Astrocyte of the cerebellum (primary cell): ENCODE measurements at regions not wholly inside any gene's neighbourhood (a gene's known extent, or its start where the extent isn't known, plus 50 kb on each side); places are given as distances from the start of the nearest gene placed in this dataset.
A peak's percentile ranks its signal among the peaks of the same experiment; 100 is the strongest.

Experiments
- DNase-seq: peaks from one replicate; pipeline ENCODE4 v3.0.0-alpha.2; 2011; ENCODE audit warnings: low read depth
- H3K4me3 ChIP-seq: 2 replicates; pipeline ENCODE4 v1.5.1; 2011; ENCODE audit warnings: mild to moderate bottlenecking, low read depth, low read length, moderate library complexity
- in situ Hi-C: cut with HindIII; loops from 2 replicates; pipeline ENCODE4 v1.10.0; 2017; ENCODE audit warnings: low sequenced_read_pairs
- TF ChIP-seq, protein P1 (sequence below): IDR thresholded peaks from 2 replicates; pipeline ENCODE4 v1.5.1; 2012; ENCODE audit warnings: low read length, low read depth, moderate library complexity, mild to moderate bottlenecking; ENCODE audit errors: missing control alignments

- no peak overlapping the region for H3K4me3 ChIP-seq
- TF ChIP-seq, protein P1, sequence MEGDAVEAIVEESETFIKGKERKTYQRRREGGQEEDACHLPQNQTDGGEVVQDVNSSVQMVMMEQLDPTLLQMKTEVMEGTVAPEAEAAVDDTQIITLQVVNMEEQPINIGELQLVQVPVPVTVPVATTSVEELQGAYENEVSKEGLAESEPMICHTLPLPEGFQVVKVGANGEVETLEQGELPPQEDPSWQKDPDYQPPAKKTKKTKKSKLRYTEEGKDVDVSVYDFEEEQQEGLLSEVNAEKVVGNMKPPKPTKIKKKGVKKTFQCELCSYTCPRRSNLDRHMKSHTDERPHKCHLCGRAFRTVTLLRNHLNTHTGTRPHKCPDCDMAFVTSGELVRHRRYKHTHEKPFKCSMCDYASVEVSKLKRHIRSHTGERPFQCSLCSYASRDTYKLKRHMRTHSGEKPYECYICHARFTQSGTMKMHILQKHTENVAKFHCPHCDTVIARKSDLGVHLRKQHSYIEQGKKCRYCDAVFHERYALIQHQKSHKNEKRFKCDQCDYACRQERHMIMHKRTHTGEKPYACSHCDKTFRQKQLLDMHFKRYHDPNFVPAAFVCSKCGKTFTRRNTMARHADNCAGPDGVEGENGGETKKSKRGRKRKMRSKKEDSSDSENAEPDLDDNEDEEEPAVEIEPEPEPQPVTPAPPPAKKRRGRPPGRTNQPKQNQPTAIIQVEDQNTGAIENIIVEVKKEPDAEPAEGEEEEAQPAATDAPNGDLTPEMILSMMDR = no peak
- DNase-seq = no peak
- in situ Hi-C loops = no loop called here
These were observed 228.1 kb downstream of the MN1 start for GRCh38 chr22:27573280-27574001.

- in situ Hi-C loops = no loop called here
- TF ChIP-seq, protein P1 = no peak
These were observed 227.6 kb downstream of the MN1 start for GRCh38 chr22:27574002-27574366.

GRCh38 chr22:27574651-27575050 lies 226.9 kb downstream of the MN1 start:
- no peak for DNase-seq
- TF ChIP-seq, protein P1 = no peak
- H3K4me3 ChIP-seq = no peak overlapping the region
- in situ Hi-C loops = no loop called here

More at GRCh38 chr22:27574002-27574366, 227.6 kb downstream of the MN1 start:
- no peak overlapping the region for H3K4me3 ChIP-seq
- DNase-seq = no peak

DNA sequence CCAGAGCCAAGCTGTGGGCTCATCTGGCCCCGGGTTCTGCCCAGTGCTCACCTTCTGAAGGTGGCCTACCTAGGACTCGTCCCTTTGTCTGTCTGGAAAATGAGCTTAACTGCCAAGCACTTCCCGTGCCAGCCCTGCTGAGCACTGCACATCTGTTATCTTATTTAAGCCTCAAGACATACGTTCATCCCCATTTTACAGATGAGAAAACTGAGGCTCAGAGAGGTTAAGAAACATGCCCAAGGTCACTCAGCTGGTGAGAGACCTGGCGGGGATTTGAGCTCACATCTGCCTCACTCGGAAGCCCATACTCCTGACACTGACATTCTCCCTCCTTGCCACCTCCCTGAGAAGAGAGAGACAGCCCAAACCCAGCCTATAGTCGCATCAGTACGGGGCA lies 226.2 kb downstream of the MN1 start:
- TF ChIP-seq, protein P1 = no peak
- H3K4me3 ChIP-seq = no peak overlapping the region
- DNase-seq = no peak
- in situ Hi-C loops = no loop called here

- in situ Hi-C loops = no loop called here
- no peak overlapping the region for H3K4me3 ChIP-seq
- DNase-seq = no peak
- TF ChIP-seq, protein P1 = no peak
These were observed 225.1 kb downstream of the MN1 start for GRCh38 chr22:27576413-27576812.

DNA sequence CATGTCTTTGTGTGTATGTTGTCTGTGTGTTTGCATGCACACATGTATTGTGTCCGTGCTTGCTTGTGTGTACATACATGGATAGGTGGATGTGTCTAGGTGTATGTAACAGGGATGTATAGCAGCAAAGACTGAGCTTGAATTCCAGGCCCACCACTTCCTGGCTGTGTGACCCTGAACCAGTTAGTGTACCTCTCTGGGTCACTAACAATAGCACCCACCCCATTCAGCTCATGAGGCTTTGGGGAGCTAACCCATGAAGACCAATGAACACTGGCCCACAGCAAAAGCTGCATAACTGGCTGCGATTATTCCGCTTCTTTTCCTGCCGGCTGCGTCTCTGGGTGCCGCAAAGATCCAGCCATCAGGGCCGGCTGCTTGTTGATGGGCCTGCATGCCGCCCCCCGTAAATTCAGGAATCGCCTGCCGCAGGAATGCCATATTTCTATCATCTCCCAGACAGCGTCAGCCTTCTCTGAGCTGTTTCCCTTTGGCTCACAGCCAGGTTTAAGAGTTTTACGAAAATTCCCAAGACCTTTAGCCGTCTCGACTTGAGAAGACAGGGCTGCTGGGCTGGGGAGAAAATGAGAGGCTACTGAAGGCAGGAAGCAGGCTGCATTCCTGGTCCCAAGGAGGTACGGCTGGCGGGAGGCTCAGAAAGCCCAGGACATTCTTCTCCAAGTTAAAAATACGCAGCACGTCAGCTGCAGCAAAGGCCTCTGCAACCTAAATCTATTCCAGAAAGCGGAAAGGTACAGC lies 224.6 kb downstream of the MN1 start:
- no peak overlapping the region for H3K4me3 ChIP-seq
- in situ Hi-C loops = no loop called here
- TF ChIP-seq, protein P1 = no peak
- DNase-seq = peak; percentile 65
